Mesothelial cell of epicardium (in vitro differentiated cells): ENCODE measurements at regions not wholly inside any gene's neighbourhood (a gene's known extent, or its start where the extent isn't known, plus 50 kb on each side); places are given as distances from the start of the nearest gene placed in this dataset.

Source experiments
- DNase-seq, 2 experiments: peaks; one replicate each; pipeline ENCODE4 v3.0.0; 2021; ENCODE audit warnings: low spot score in 2 of 2; ENCODE audit not compliant: unreplicated experiment in 2 of 2
- H3K27ac Mint-ChIP-seq: 2 replicates; pipeline ENCODE4 v1.8.0; 2021; ENCODE audit warnings: mixed read lengths
- H3K27me3 Mint-ChIP-seq: 2 replicates; pipeline ENCODE4 v1.8.0; 2021; ENCODE audit warnings: low read depth, mixed read lengths
- H3K36me3 Mint-ChIP-seq: 2 replicates; pipeline ENCODE4 v1.8.0; 2021; ENCODE audit warnings: mixed read lengths
- H3K4me1 Mint-ChIP-seq: 2 replicates; pipeline ENCODE4 v1.8.0; 2021; ENCODE audit warnings: mixed read lengths
- H3K4me3 Mint-ChIP-seq: 2 replicates; pipeline ENCODE4 v1.8.0; 2021; ENCODE audit warnings: mild to moderate bottlenecking, moderate library complexity, mixed read lengths
- H3K9me3 Mint-ChIP-seq: 2 replicates; pipeline ENCODE4 v1.8.0; 2021; ENCODE audit warnings: mixed read lengths
- CTCF ChIP-seq: fragments of 200-600 bp; sonication (generic); IDR thresholded peaks from one replicate; pipeline ENCODE4 v1.5.0; 2021; ENCODE audit warnings: antibody characterized with exemption; ENCODE audit not compliant: unreplicated experiment

- no peak for TF ChIP-seq CTCF
- Mint-ChIP-seq H3K27me3 (no peaks in the 10 kb centered on the region), H3K9me3 (peaks cover 39% of the 10 kb centered on the region), H3K27ac (no peak overlapping the region), H3K4me3 (no peak overlapping the region), H3K36me3 (no peaks in the 10 kb centered on the region), H3K4me1 (no peaks in the 10 kb centered on the region)
- no peak for DNase-seq
Observed at GRCh38 chr7:11923376-11923930, 91.5 kb upstream of the THSD7A start.

GRCh38 chr7:11931307-11931706 lies 99.3 kb upstream of the THSD7A start:
- no peak for DNase-seq
- Mint-ChIP-seq H3K4me1 (no peaks in the 10 kb centered on the region), H3K36me3 (no peaks in the 10 kb centered on the region), H3K27ac (no peak overlapping the region), H3K9me3 (no peaks in the 10 kb centered on the region), H3K27me3 (no peaks in the 10 kb centered on the region), H3K4me3 (no peak overlapping the region)
- no peak for TF ChIP-seq CTCF

GRCh38 chr7:11934796-11935195 lies 102.8 kb upstream of the THSD7A start:
- no peaks in the 10 kb centered on the region for H3K4me1 Mint-ChIP-seq
- H3K4me3 Mint-ChIP-seq: no peak overlapping the region
- no peaks in the 10 kb centered on the region for H3K9me3 Mint-ChIP-seq
- no peak overlapping the region for H3K27ac Mint-ChIP-seq
- TF ChIP-seq CTCF: no peak
- no peaks in the 10 kb centered on the region for H3K27me3 Mint-ChIP-seq
- no peak for DNase-seq
- H3K36me3 Mint-ChIP-seq: no peaks in the 10 kb centered on the region

GRCh38 chr7:11935905-11936304 lies 103.9 kb upstream of the THSD7A start:
- no peak overlapping the region for H3K4me3 Mint-ChIP-seq
- no peaks in the 10 kb centered on the region for H3K4me1 Mint-ChIP-seq
- H3K9me3 Mint-ChIP-seq: no peaks in the 10 kb centered on the region
- no peak for DNase-seq
- H3K27me3 Mint-ChIP-seq: no peaks in the 10 kb centered on the region
- TF ChIP-seq CTCF: no peak
- H3K27ac Mint-ChIP-seq: no peak overlapping the region
- no peaks in the 10 kb centered on the region for H3K36me3 Mint-ChIP-seq

GRCh38 chr7:11946794-11947193 lies 114.8 kb upstream of the THSD7A start:
- no peak overlapping the region for H3K4me3 Mint-ChIP-seq
- no peaks in the 10 kb centered on the region for H3K27me3 Mint-ChIP-seq
- peaks cover 47% of the 10 kb centered on the region for H3K9me3 Mint-ChIP-seq
- no peak overlapping the region for H3K27ac Mint-ChIP-seq
- H3K36me3 Mint-ChIP-seq: no peaks in the 10 kb centered on the region
- no peaks in the 10 kb centered on the region for H3K4me1 Mint-ChIP-seq
- no peak for DNase-seq
- no peak for TF ChIP-seq CTCF

DNA sequence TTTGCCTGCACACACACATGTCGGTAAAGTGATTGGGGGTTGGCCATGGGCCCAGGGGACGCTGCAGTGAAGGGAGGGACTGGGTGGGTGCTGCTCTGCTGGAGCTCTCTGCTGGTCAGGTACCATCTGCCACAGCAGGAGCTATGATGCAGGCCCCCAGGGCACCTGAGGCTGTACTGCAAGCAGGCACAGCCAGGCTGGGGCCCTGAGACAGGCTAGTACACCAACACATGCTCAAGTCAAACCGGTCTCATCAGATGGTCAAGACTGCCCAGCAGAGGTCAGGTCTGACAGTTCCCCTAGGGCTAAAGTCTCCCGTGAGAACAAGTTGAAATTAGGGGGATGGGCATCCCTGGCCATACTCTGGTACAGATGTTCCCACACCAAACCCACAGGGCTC lies 118.3 kb upstream of the THSD7A start:
- no peak for DNase-seq
- H3K4me1 Mint-ChIP-seq: no peaks in the 10 kb centered on the region
- H3K27me3 Mint-ChIP-seq: no peaks in the 10 kb centered on the region
- H3K4me3 Mint-ChIP-seq: no peak overlapping the region
- peaks cover 38% of the 10 kb centered on the region for H3K9me3 Mint-ChIP-seq
- TF ChIP-seq CTCF: no peak
- no peaks in the 10 kb centered on the region for H3K36me3 Mint-ChIP-seq
- no peak overlapping the region for H3K27ac Mint-ChIP-seq
